H1 (cell line): ENCODE measurements at regions not wholly inside any gene's neighbourhood (a gene's known extent, or its start where the extent isn't known, plus 50 kb on each side); places are given as distances from the start of the nearest gene placed in this dataset.

Experiments
- CEBPB ChIP-seq: IDR thresholded peaks from 2 replicates; pipeline ENCODE4 v1.6.1; 2012; ENCODE audit warnings: low read depth, low read length
- CHD2 ChIP-seq: IDR thresholded peaks from 2 replicates; pipeline ENCODE4 v1.6.1; 2012; ENCODE audit warnings: low read length, improper control_type of control experiment
- CTCF ChIP-seq, 3 experiments: IDR thresholded peaks; 1 replicate in 2 of 3; 2 replicates in 1 of 3; pipeline versions ENCODE4 v1.5.1 to v1.6.1; 2011; ENCODE audit warnings: low read length in 3 of 3, mild to moderate bottlenecking in 3 of 3, inconsistent platforms in 2 of 3, low read depth in 1 of 3, moderate library complexity in 1 of 3; ENCODE audit not compliant: insufficient read depth in 1 of 3; ENCODE audit errors: control extremely low read depth in 1 of 3
- E2F6 ChIP-seq: IDR thresholded peaks from 2 replicates; pipeline ENCODE4 v1.6.1; 2012; ENCODE audit warnings: inconsistent platforms
- HDAC6 ChIP-seq: IDR thresholded peaks from one replicate; pipeline ENCODE4 v1.7.1; 2012; ENCODE audit warnings: low read depth, mild to moderate bottlenecking, inconsistent platforms, low read length, moderate library complexity
- MAX ChIP-seq: IDR thresholded peaks from 2 replicates; pipeline ENCODE4 v1.6.1; 2012; ENCODE audit warnings: inconsistent platforms
- RAD21 ChIP-seq, 2 experiments: IDR thresholded peaks in 1 of 2; conservative IDR thresholded peaks in 1 of 2; 2 replicates each; pipeline ENCODE4 v1.6.1; 2011; ENCODE audit warnings: low read depth in 2 of 2, low read length in 2 of 2, improper control_type of control experiment in 1 of 2, inconsistent platforms in 1 of 2, mild to moderate bottlenecking in 1 of 2, moderate library complexity in 1 of 2
- SP2 ChIP-seq: IDR thresholded peaks from 2 replicates; pipeline ENCODE4 v1.6.1; 2012; ENCODE audit warnings: mild to moderate bottlenecking, low read length, inconsistent platforms
- TCF12 ChIP-seq: IDR thresholded peaks from 2 replicates; pipeline ENCODE4 v1.6.1; 2011; ENCODE audit warnings: low read depth, mild to moderate bottlenecking, low read length

GRCh38 chr14:46325157-46325556 is 326.4 kb downstream of the RPL10L start:
- TF ChIP-seq CTCF (IDR thresholded peaks at IDR 0.05; ENCODE audit: control extremely low read depth in 1 of 3, insufficient read depth in 1 of 3, low read depth in 1 of 3, low read length in 3 of 3) (peak in 1 of 3 experiments; percentile 30; a peak in 1 of 4 replicates), E2F6 (no peak), TCF12 (no peak), CHD2 (no peak), SP2 (no peak), RAD21 (IDR thresholded peaks at IDR 0.05 in 1 of 2, conservative IDR thresholded peaks at IDR 0.05 in 1 of 2; ENCODE audit: low read depth in 2 of 2, low read length in 2 of 2) (no peak), MAX (no peak), HDAC6 (no peak), CEBPB (no peak)
